GM12878 (cell line): ENCODE measurements at regions not wholly inside any gene's neighbourhood (a gene's known extent, or its start where the extent isn't known, plus 50 kb on each side); places are given as distances from the start of the nearest gene placed in this dataset.

Source experiments
- ATAC-seq: fragments of 200-7000 bp; cut with Tn5 transposase; 3 replicates; pipeline ENCODE4 v1.9.1; 2020; ENCODE audit warnings: mild to moderate bottlenecking, moderate library complexity
- BruUV-seq: library from RNA; stranded (reverse); fragments of 400-500 nt; replicated peaks from 2 replicates; lab custom pipeline; 2021; lab: Mats Ljungman, UMichigan
- CTCF ChIA-PET: fragments of 300-600 bp; sonication (Branson Sonifier 250); formaldehyde crosslinking; extraction: SDS; loops from one replicate; lab custom pipeline; 2021; ENCODE audit warnings: inconsistent platforms; lab: Yijun Ruan, JAX
- POLR2A ChIA-PET: fragments of 350-600 bp; formaldehyde crosslinking; extraction: SDS; loops from one replicate; lab custom pipeline; 2021; ENCODE audit warnings: inconsistent platforms; lab: Charles Lee
- RAD21 ChIA-PET: fragments of 300-600 bp; sonication (Branson Sonifier 250); formaldehyde crosslinking; loops from one replicate; lab custom pipeline; 2023; ENCODE audit warnings: antibody characterized with exemption; ENCODE audit not compliant: unreplicated experiment; lab: Charles Lee
- SMC1A ChIA-PET: fragments of 300-600 bp; sonication (Branson Sonifier 250); formaldehyde crosslinking; loops from one replicate; lab custom pipeline; 2023; ENCODE audit not compliant: unreplicated experiment, uncharacterized antibody; lab: Charles Lee
- DNase-seq: peaks from one replicate; pipeline ENCODE4 v3.0.0-alpha.2; 2011; ENCODE audit warnings: low read depth, low spot score
- FAIRE-seq: peaks from 3 replicates; lab custom pipeline; 2011; peaks lifted over from hg19 to GRCh38; lab: Jason Lieb, UNC
- H2AFZ ChIP-seq: 2 replicates; pipeline ENCODE4 v1.6.0; 2011; ENCODE audit warnings: low read depth, low read length, control low read depth; ENCODE audit not compliant: control insufficient read depth
- H3K27ac ChIP-seq: 2 replicates; pipeline ENCODE4 v1.5.1; 2011; ENCODE audit warnings: control low read depth; ENCODE audit not compliant: control insufficient read depth, insufficient read depth
- H3K27me3 ChIP-seq, 2 experiments: replicated peaks in 1 of 2; 2 replicates each; pipeline versions ENCODE4 v1.6.0 to v1.6.1; 2011; ENCODE audit warnings: low read length in 1 of 2; ENCODE audit not compliant: control insufficient read depth in 2 of 2, insufficient read depth in 2 of 2
- H3K36me3 ChIP-seq, 2 experiments: 2 replicates each; pipeline ENCODE4 v1.5.1; 2011; ENCODE audit warnings: low read length in 1 of 2; ENCODE audit not compliant: control insufficient read depth in 2 of 2, insufficient read depth in 2 of 2
- H3K4me1 ChIP-seq: 2 replicates; pipeline ENCODE4 v1.6.1; 2011; ENCODE audit warnings: mild to moderate bottlenecking, low read length, moderate library complexity, mixed read lengths; ENCODE audit not compliant: control insufficient read depth, insufficient read depth
- H3K4me2 ChIP-seq: 2 replicates; pipeline ENCODE4 v1.6.0; 2011; ENCODE audit warnings: control low read depth; ENCODE audit not compliant: control insufficient read depth, insufficient read depth
- H3K4me3 ChIP-seq: fragments of 200-600 bp; sonication (generic); 2 replicates; pipeline ENCODE4 v1.5.1; 2016
- H3K79me2 ChIP-seq: 2 replicates; pipeline ENCODE4 v1.6.0; 2011; ENCODE audit warnings: low read length; ENCODE audit not compliant: control insufficient read depth, insufficient read depth
- H3K9ac ChIP-seq: 2 replicates; pipeline ENCODE4 v1.8.0; 2011; ENCODE audit warnings: low read length, control low read depth, mixed read lengths; ENCODE audit not compliant: control insufficient read depth, insufficient read depth
- H3K9me3 ChIP-seq: replicated peaks from 3 replicates; pipeline ENCODE4 v1.5.1; 2011; ENCODE audit warnings: mild to moderate bottlenecking, low read length; ENCODE audit not compliant: control insufficient read depth, insufficient read depth
- H4K20me1 ChIP-seq: 2 replicates; pipeline ENCODE4 v1.6.0; 2011; ENCODE audit not compliant: control insufficient read depth, insufficient read depth
- BHLHE40 ChIP-seq, 2 experiments: fragments of 450-650 bp in 1 of 2; IDR thresholded peaks; 2 replicates each; pipeline ENCODE4 v1.6.1; 2011 to 2017; ENCODE audit warnings: low read depth in 2 of 2, borderline replicate concordance in 1 of 2, improper control_type of control experiment in 1 of 2, low read length in 1 of 2, mild to moderate bottlenecking in 1 of 2
- EGR1 ChIP-seq, 2 experiments: IDR thresholded peaks; 1 replicate in 1 of 2; 2 replicates in 1 of 2; pipeline ENCODE4 v1.6.1; 2011 to 2012; ENCODE audit warnings: low read depth in 2 of 2, low read length in 2 of 2, borderline replicate concordance in 1 of 2, mild to moderate bottlenecking in 1 of 2, moderate library complexity in 1 of 2
- IKZF2 ChIP-seq, 2 experiments: fragments of 450-650 bp; IDR thresholded peaks; 2 replicates each; pipeline ENCODE4 v1.6.1; 2017; ENCODE audit warnings: mild to moderate bottlenecking in 2 of 2, moderate library complexity in 2 of 2
- NR2C2 ChIP-seq: IDR thresholded peaks from 2 replicates; pipeline ENCODE4 v1.6.1; 2011; ENCODE audit warnings: borderline replicate concordance, low read depth; ENCODE audit not compliant: control insufficient read depth, insufficient read length
- PAX5 ChIP-seq: IDR thresholded peaks from 2 replicates; pipeline ENCODE4 v1.6.1; 2011; ENCODE audit warnings: low read depth, low read length, borderline replicate concordance
- RB1 ChIP-seq: fragments of 450-650 bp; formaldehyde crosslinking; IDR thresholded peaks from 2 replicates; pipeline ENCODE4 v1.6.1; 2017; ENCODE audit warnings: mild to moderate bottlenecking, borderline replicate concordance
- WGBS: methylation state at CpG from one replicate; pipeline ENCODE4 v1.1.6; 2016; ENCODE audit warnings: low lambda C conversion rate; ENCODE audit not compliant: insufficient replicate concordance, insufficient coverage; ENCODE audit errors: missing lambda C conversion rate; 5-methylcytosine and 5-hydroxymethylcytosine counted together
- in situ Hi-C: fragments of 300-500 bp; cut with MboI; formaldehyde crosslinking; loops from 9 replicates; pipeline ENCODE4 v1.14.3; 2018; ENCODE audit warnings: mixed read lengths
- intact Hi-C: fragments of 100-400 bp; cut with micrococcal nuclease; formaldehyde crosslinking; loops from one replicate; pipeline ENCODE4 v1.14.2; 2022; ENCODE audit not compliant: unreplicated experiment
- TF ChIP-seq, protein P1 (sequence below): fragments of 450-650 bp; IDR thresholded peaks from 2 replicates; pipeline ENCODE4 v1.6.1; 2017; ENCODE audit warnings: mild to moderate bottlenecking, moderate library complexity
- TF ChIP-seq, protein P2 (sequence below): fragments of 150-350 bp; IDR thresholded peaks from 2 replicates; pipeline ENCODE4 v1.6.1; 2016; ENCODE audit warnings: low read depth, low read length
- TF ChIP-seq, protein P3 (sequence below): fragments of 450-650 bp; IDR thresholded peaks from 2 replicates; pipeline ENCODE4 v1.6.1; 2018; ENCODE audit warnings: borderline replicate concordance, mild to moderate bottlenecking; ENCODE audit not compliant: partially characterized antibody

DNA sequence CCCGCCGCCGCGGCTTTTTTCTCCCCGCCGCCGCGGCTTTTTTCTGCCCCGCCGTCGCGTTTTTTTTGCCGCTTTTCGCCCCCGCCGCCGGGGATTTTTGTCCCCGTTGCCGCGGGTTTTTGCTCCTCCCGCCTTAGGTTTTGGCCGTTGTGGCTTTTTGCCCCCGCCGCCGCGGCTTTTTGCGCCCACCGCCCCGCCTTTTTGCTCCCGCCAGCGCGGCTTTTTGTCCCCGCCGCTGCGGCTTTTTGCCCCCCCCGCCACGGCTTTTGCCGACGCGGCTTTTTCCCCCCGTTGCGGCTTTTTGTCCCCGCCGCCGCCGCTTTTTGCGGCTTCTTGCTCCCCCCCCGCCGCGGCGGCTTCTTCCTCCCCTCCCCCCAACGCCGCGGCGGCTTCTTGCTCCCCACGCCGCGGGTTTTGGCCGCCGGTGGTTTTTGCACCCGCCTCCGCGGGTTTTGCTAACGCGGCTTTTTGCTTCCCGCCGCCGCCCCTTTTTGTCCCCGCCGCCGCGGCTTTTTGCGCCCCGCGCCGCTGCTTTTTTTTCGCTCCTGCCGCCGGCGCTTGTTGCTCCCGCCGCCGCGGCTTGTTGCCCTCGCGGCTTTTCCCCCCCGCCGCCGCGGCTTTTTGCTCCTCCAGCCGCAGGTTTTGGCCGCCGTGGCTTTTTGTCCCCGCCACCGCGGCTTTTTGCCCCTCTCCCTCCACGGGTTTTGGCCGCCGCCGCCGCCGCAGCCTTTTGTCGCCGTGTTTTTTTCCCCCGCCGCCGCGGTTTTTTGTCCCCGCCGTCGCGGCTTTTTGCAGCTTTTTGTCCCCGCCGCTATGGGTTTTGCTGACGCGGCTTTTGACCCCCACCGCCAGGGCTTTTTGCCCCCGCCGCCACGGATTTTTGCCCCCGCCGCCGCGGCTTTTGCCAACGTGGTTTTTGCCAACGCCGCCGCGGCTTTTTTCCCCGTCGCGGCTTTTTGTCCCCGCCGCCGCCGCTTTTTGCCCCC, 150.3 kb downstream of the KCNJ18 start (continued):
- TF ChIP-seq, protein P1, sequence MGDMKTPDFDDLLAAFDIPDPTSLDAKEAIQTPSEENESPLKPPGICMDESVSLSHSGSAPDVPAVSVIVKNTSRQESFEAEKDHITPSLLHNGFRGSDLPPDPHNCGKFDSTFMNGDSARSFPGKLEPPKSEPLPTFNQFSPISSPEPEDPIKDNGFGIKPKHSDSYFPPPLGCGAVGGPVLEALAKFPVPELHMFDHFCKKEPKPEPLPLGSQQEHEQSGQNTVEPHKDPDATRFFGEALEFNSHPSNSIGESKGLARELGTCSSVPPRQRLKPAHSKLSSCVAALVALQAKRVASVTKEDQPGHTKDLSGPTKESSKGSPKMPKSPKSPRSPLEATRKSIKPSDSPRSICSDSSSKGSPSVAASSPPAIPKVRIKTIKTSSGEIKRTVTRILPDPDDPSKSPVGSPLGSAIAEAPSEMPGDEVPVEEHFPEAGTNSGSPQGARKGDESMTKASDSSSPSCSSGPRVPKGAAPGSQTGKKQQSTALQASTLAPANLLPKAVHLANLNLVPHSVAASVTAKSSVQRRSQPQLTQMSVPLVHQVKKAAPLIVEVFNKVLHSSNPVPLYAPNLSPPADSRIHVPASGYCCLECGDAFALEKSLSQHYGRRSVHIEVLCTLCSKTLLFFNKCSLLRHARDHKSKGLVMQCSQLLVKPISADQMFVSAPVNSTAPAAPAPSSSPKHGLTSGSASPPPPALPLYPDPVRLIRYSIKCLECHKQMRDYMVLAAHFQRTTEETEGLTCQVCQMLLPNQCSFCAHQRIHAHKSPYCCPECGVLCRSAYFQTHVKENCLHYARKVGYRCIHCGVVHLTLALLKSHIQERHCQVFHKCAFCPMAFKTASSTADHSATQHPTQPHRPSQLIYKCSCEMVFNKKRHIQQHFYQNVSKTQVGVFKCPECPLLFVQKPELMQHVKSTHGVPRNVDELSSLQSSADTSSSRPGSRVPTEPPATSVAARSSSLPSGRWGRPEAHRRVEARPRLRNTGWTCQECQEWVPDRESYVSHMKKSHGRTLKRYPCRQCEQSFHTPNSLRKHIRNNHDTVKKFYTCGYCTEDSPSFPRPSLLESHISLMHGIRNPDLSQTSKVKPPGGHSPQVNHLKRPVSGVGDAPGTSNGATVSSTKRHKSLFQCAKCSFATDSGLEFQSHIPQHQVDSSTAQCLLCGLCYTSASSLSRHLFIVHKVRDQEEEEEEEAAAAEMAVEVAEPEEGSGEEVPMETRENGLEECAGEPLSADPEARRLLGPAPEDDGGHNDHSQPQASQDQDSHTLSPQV = no peak
- TF ChIP-seq RB1 (no peak), NR2C2 (no peak)

DNA sequence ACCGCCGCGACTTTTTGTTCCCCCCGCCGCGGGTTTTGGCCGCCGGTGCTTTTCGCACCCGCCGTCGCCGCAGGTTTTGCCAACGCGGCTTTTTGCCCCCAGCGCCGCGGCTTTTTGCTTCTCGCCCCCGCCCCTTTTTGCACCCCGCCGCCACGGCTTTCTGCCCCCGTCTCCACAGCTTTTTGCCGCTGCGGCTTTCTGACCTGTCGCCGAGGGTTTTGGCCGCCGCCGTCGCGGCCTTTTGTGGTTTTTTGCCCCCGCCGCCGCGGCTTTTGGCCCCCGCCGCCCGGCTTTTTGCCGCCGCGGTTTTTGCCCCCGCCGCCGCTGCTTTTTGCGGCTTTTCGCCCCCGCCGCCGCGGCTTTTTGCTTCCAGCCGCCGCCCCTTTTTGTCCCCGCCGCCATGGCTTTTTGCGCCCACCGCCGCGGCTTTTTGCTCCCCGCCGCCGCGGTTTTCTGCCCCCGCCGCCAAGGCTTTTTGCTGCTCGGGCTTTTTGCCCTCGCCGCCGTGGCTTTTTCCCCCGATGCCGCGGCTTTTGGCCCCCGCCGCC, 151.1 kb downstream of the KCNJ18 start:
- no peak for FAIRE-seq
- no peaks in the 10 kb centered on the region for H3K4me1 ChIP-seq
- no peak overlapping the region for H2AFZ ChIP-seq
- no peak for ATAC-seq
- no peaks in the 10 kb centered on the region for H4K20me1 ChIP-seq
- H3K79me2 ChIP-seq = no peaks in the 10 kb centered on the region
- CTCF ChIA-PET = no interaction called here
- intact Hi-C loops (no loop called here), in situ Hi-C loops (loop anchor here (25.0 kb wide), 2 partner anchors 181 to 469 kb away; no protein-coding TSS in a partner anchor)
- no peak overlapping the region for H3K27ac ChIP-seq
- POLR2A ChIA-PET = no interaction called here
- no TSS peak for BruUV-seq
- no peak overlapping the region for H3K9ac ChIP-seq
- DNase-seq = no peak
- H3K4me2 ChIP-seq = no peak overlapping the region
- H3K27me3 ChIP-seq = no peaks in the 10 kb centered on the region
- 91% methylated on average over 46 of the region's 75 CpGs for WGBS
- SMC1A ChIA-PET = no interaction called here
- RAD21 ChIA-PET = no interaction called here
- H3K4me3 ChIP-seq = no peak overlapping the region
- H3K9me3 ChIP-seq = no peaks in the 10 kb centered on the region; the same call in 2 of the 3 replicates
- no peaks in the 10 kb centered on the region for H3K36me3 ChIP-seq
- TF ChIP-seq, protein P2, sequence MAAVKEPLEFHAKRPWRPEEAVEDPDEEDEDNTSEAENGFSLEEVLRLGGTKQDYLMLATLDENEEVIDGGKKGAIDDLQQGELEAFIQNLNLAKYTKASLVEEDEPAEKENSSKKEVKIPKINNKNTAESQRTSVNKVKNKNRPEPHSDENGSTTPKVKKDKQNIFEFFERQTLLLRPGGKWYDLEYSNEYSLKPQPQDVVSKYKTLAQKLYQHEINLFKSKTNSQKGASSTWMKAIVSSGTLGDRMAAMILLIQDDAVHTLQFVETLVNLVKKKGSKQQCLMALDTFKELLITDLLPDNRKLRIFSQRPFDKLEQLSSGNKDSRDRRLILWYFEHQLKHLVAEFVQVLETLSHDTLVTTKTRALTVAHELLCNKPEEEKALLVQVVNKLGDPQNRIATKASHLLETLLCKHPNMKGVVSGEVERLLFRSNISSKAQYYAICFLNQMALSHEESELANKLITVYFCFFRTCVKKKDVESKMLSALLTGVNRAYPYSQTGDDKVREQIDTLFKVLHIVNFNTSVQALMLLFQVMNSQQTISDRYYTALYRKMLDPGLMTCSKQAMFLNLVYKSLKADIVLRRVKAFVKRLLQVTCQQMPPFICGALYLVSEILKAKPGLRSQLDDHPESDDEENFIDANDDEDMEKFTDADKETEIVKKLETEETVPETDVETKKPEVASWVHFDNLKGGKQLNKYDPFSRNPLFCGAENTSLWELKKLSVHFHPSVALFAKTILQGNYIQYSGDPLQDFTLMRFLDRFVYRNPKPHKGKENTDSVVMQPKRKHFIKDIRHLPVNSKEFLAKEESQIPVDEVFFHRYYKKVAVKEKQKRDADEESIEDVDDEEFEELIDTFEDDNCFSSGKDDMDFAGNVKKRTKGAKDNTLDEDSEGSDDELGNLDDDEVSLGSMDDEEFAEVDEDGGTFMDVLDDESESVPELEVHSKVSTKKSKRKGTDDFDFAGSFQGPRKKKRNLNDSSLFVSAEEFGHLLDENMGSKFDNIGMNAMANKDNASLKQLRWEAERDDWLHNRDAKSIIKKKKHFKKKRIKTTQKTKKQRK = no peak
- no peak for TF ChIP-seq EGR1 (IDR thresholded peaks at IDR 0.05; ENCODE audit: borderline replicate concordance in 1 of 2, low read depth in 2 of 2, low read length in 2 of 2)
- TF ChIP-seq, protein P3, sequence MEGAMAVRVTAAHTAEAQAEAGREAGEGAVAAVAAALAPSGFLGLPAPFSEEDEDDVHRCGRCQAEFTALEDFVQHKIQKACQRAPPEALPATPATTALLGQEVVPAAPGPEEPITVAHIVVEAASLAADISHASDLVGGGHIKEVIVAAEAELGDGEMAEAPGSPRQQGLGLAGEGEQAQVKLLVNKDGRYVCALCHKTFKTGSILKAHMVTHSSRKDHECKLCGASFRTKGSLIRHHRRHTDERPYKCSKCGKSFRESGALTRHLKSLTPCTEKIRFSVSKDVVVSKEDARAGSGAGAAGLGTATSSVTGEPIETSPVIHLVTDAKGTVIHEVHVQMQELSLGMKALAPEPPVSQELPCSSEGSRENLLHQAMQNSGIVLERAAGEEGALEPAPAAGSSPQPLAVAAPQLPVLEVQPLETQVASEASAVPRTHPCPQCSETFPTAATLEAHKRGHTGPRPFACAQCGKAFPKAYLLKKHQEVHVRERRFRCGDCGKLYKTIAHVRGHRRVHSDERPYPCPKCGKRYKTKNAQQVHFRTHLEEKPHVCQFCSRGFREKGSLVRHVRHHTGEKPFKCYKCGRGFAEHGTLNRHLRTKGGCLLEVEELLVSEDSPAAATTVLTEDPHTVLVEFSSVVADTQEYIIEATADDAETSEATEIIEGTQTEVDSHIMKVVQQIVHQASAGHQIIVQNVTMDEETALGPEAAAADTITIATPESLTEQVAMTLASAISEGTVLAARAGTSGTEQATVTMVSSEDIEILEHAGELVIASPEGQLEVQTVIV = no peak
- no peak for TF ChIP-seq PAX5
- no peak for TF ChIP-seq BHLHE40 (IDR thresholded peaks at IDR 0.05; ENCODE audit: borderline replicate concordance in 1 of 2, low read depth in 2 of 2, low read length in 1 of 2)
- no peak for TF ChIP-seq IKZF2 (IDR thresholded peaks at IDR 0.05)
